ENCODE measurements at regions not wholly inside any gene's neighbourhood (a gene's known extent, or its start where the extent isn't known, plus 50 kb on each side); places are given as distances from the start of the nearest gene placed in this dataset.
"Not testable (repeated sequence)": the region's sequence is repeated elsewhere in the genome, so short reads cannot be mapped to it uniquely, and the experiment has no call there.

- no peaks in the 10 kb centered on the region for H3K9me3 ChIP-seq (ENCODE audit: insufficient read depth, low read length, severe bottlenecking)
- no peak overlapping the region for H3K27ac ChIP-seq (ENCODE audit: low read length)
- H3K4me3 ChIP-seq (ENCODE audit: low read depth in 1 of 2, low read length in 2 of 2): no peak overlapping the region
- H3K4me1 ChIP-seq (ENCODE audit: insufficient read depth, low read length): no peaks in the 10 kb centered on the region
- no peaks in the 10 kb centered on the region for H3K79me2 ChIP-seq (ENCODE audit: insufficient read depth, low read length)
- no peaks in the 10 kb centered on the region for H3K27me3 ChIP-seq (ENCODE audit: insufficient read depth, low read length, poor library complexity)
- no peak overlapping the region for H3K9ac ChIP-seq (ENCODE audit: low read depth, low read length)
- H4K20me1 ChIP-seq (ENCODE audit: insufficient read depth, low read length): no peaks in the 10 kb centered on the region
- no peak overlapping the region for H2AFZ ChIP-seq (ENCODE audit: low read depth, low read length)
- no peaks in the 10 kb centered on the region for H3K36me3 ChIP-seq (ENCODE audit: insufficient read depth, low read length)
- DNase-seq (no peak), ATAC-seq (ENCODE audit: insufficient read depth, low read depth) (no peak)
- no peak overlapping the region for H3K4me2 ChIP-seq (ENCODE audit: insufficient read depth, low read length)
- no peak for TF ChIP-seq EZH2 (IDR thresholded peaks at IDR 0.05; ENCODE audit: borderline replicate concordance, low read depth, low read length, severe bottlenecking)
- TF ChIP-seq CTCF (IDR thresholded peaks at IDR 0.05; ENCODE audit: borderline replicate concordance, extremely low read depth, low read length, poor library complexity, severe bottlenecking): no peak
Observed at GRCh38 chr6:16932920-16933319, 168.9 kb upstream of the STMND1 start.

- not testable (repeated sequence) for H3K4me1 ChIP-seq (ENCODE audit: insufficient read depth, low read length); H3K27ac ChIP-seq (ENCODE audit: low read length); H3K9ac ChIP-seq (ENCODE audit: low read depth, low read length); H3K27me3 ChIP-seq (ENCODE audit: insufficient read depth, low read length, poor library complexity); H3K36me3 ChIP-seq (ENCODE audit: insufficient read depth, low read length); H3K9me3 ChIP-seq (ENCODE audit: insufficient read depth, low read length, severe bottlenecking); H2AFZ ChIP-seq (ENCODE audit: low read depth, low read length); ATAC-seq (ENCODE audit: insufficient read depth, low read depth); DNase-seq; H4K20me1 ChIP-seq (ENCODE audit: insufficient read depth, low read length); H3K79me2 ChIP-seq (ENCODE audit: insufficient read depth, low read length); H3K4me2 ChIP-seq (ENCODE audit: insufficient read depth, low read length); H3K4me3 ChIP-seq (ENCODE audit: low read depth in 1 of 2, low read length in 2 of 2)
Observed at GRCh38 chr6:16931079-16931478, 169.8 kb upstream of the ATXN1 start.

GRCh38 chr6:16930432-16930831 lies 169.2 kb upstream of the ATXN1 start:
- Histone ChIP-seq H3K9ac (ENCODE audit: low read depth, low read length) (no peak overlapping the region), H3K4me1 (ENCODE audit: insufficient read depth, low read length) (no peaks in the 10 kb centered on the region), H3K27ac (ENCODE audit: low read length) (no peak overlapping the region), H4K20me1 (ENCODE audit: insufficient read depth, low read length) (no peaks in the 10 kb centered on the region), H3K36me3 (ENCODE audit: insufficient read depth, low read length) (no peaks in the 10 kb centered on the region), H3K27me3 (ENCODE audit: insufficient read depth, low read length, poor library complexity) (no peaks in the 10 kb centered on the region), H3K9me3 (ENCODE audit: insufficient read depth, low read length, severe bottlenecking) (no peaks in the 10 kb centered on the region), H3K79me2 (ENCODE audit: insufficient read depth, low read length) (no peaks in the 10 kb centered on the region), H3K4me2 (ENCODE audit: insufficient read depth, low read length) (no peak overlapping the region), H2AFZ (ENCODE audit: low read depth, low read length) (no peak overlapping the region), H3K4me3 (ENCODE audit: low read depth in 1 of 2, low read length in 2 of 2) (no peak overlapping the region)
- ATAC-seq (ENCODE audit: insufficient read depth, low read depth) (no peak), DNase-seq (no peak)
- TF ChIP-seq CTCF (IDR thresholded peaks at IDR 0.05; ENCODE audit: borderline replicate concordance, extremely low read depth, low read length, poor library complexity, severe bottlenecking): no peak
- no peak for TF ChIP-seq EZH2 (IDR thresholded peaks at IDR 0.05; ENCODE audit: borderline replicate concordance, low read depth, low read length, severe bottlenecking)

GRCh38 chr6:16929809-16930208 lies 168.5 kb upstream of the ATXN1 start:
- Histone ChIP-seq H3K4me1 (ENCODE audit: insufficient read depth, low read length) (no peaks in the 10 kb centered on the region), H2AFZ (ENCODE audit: low read depth, low read length) (no peak overlapping the region), H3K79me2 (ENCODE audit: insufficient read depth, low read length) (no peaks in the 10 kb centered on the region), H3K27me3 (ENCODE audit: insufficient read depth, low read length, poor library complexity) (no peaks in the 10 kb centered on the region), H3K4me3 (ENCODE audit: low read depth in 1 of 2, low read length in 2 of 2) (no peak overlapping the region), H4K20me1 (ENCODE audit: insufficient read depth, low read length) (no peaks in the 10 kb centered on the region), H3K4me2 (ENCODE audit: insufficient read depth, low read length) (no peak overlapping the region), H3K36me3 (ENCODE audit: insufficient read depth, low read length) (no peaks in the 10 kb centered on the region), H3K27ac (ENCODE audit: low read length) (no peak overlapping the region), H3K9me3 (ENCODE audit: insufficient read depth, low read length, severe bottlenecking) (no peaks in the 10 kb centered on the region), H3K9ac (ENCODE audit: low read depth, low read length) (no peak overlapping the region)
- ATAC-seq (ENCODE audit: insufficient read depth, low read depth) (no peak), DNase-seq (no peak)
- TF ChIP-seq EZH2 (IDR thresholded peaks at IDR 0.05; ENCODE audit: borderline replicate concordance, low read depth, low read length, severe bottlenecking) (no peak), CTCF (IDR thresholded peaks at IDR 0.05; ENCODE audit: borderline replicate concordance, extremely low read depth, low read length, poor library complexity, severe bottlenecking) (no peak)
